Right atrium auricular region (tissue), 2 donors: ENCODE measurements at regions not wholly inside any gene's neighbourhood (a gene's known extent, or its start where the extent isn't known, plus 50 kb on each side); places are given as distances from the start of the nearest gene placed in this dataset.
A peak's percentile ranks its signal among the peaks of the same experiment; 100 is the strongest.

Experiments
- DNase-seq: peaks from one replicate; pipeline ENCODE4 v3.0.0-alpha.2; 2019; ENCODE audit warnings: low spot score
- H3K27ac ChIP-seq, 2 donors: fragments of 200-600 bp; sonication (generic); 1 replicate in 1 of 2; 2 replicates in 1 of 2; pipeline ENCODE4 v1.5.1; 2016 to 2019
- H3K27me3 ChIP-seq, 2 donors: fragments of 200-600 bp; sonication (generic); one replicate each; pipeline versions ENCODE4 v1.5.1 to v1.6.0; 2017 to 2019
- H3K36me3 ChIP-seq: fragments of 200-600 bp; sonication (generic); one replicate; pipeline ENCODE4 v1.5.1; 2016
- H3K4me1 ChIP-seq, 2 donors: fragments of 200-600 bp; sonication (generic); one replicate each; pipeline versions ENCODE4 v1.5.1 to v1.6.0; 2017 to 2019
- H3K4me3 ChIP-seq, 2 donors: fragments of 200-600 bp; sonication (generic); 1 replicate in 1 of 2; 2 replicates in 1 of 2; pipeline ENCODE4 v1.5.1; 2017 to 2019; ENCODE audit warnings: mild to moderate bottlenecking in 1 of 2, moderate library complexity in 1 of 2
- H3K9me3 ChIP-seq, 2 donors: fragments of 200-600 bp; sonication (generic); one replicate each; pipeline ENCODE4 v1.5.1; 2019
- CTCF ChIP-seq, 2 donors: fragments of 200-600 bp; sonication (generic); IDR thresholded peaks; one replicate each; pipeline ENCODE4 v1.5.1; 2019; ENCODE audit warnings: antibody characterized with exemption in 2 of 2

GRCh38 chr13:50129081-50129705 is 113.9 kb downstream of the KCNRG start:
- no peaks in the 10 kb centered on the region for H3K9me3 ChIP-seq
- H3K36me3 ChIP-seq = no peaks in the 10 kb centered on the region
- DNase-seq = no peak
- H3K27me3 ChIP-seq = peaks cover 13 to 19% of the 10 kb centered on the region in 2 donors
- H3K4me3 ChIP-seq = peak overlapping the region; percentile 24 to 53
- H3K4me1 ChIP-seq = peaks cover 0 to 46% of the 10 kb centered on the region in 2 donors
- peak overlapping the region; percentile 61 to 65 for H3K27ac ChIP-seq
- no peak for TF ChIP-seq CTCF (IDR thresholded peaks at IDR 0.05)

- DNase-seq = no peak
- no peak for TF ChIP-seq CTCF (IDR thresholded peaks at IDR 0.05)
- Histone ChIP-seq H3K4me3 (peak overlapping the region; percentile 24 to 53), H3K4me1 (peaks cover 0 to 46% of the 10 kb centered on the region in 2 donors), H3K36me3 (no peaks in the 10 kb centered on the region), H3K9me3 (no peaks in the 10 kb centered on the region), H3K27ac (peak overlapping the region; percentile 61 to 65), H3K27me3 (peaks cover 13 to 19% of the 10 kb centered on the region in 2 donors)
Observed at GRCh38 chr13:50129706-50130122, 114.5 kb downstream of the KCNRG start.

DNA sequence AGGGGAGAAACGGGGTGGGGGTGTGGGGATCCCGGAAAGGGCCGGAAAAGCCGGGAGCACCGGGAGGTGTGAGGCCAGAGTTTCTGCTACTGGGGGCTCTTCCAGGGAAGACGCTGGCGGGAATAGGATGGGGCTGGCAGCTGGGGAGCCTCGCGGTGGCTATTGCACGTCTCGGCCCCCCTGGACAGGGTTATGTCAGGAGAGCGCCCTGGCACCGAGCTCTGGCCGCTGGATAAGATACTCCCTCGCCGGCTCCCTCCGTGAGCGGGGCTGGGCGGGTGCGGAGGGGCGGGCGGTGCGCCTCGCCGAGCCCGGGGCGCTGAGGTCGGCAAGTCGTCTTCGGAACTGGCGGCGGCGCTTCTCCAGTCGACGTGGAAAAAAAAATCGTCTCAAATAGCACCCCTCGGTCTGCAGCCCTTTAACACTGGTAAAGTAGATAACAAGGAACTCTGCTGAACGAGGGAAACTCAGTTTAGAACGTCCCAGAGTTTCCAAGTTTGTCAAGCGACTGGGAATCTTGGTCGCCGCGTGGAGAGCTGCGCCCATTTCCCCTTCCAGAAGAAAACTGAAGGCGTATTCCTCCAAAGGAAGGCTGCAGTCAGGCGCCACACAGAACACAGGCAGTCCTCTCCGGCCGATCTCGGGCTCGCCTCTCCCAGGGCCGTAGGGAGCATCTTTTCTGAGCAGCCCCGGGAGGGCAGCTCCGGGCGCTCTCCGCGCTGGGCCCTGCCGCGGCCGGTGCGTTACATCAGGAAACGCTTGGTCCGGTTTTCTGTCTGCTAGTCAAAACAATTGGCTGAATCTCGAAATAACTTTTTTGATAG is 115.1 kb downstream of the KCNRG start:
- Histone ChIP-seq H3K4me1 (peaks cover 0 to 46% of the 10 kb centered on the region in 2 donors), H3K27me3 (peaks cover 13 to 19% of the 10 kb centered on the region in 2 donors)
- TF ChIP-seq CTCF (IDR thresholded peaks at IDR 0.05) = no peak

GRCh38 chr13:50131920-50132903 is 117.0 kb downstream of the KCNRG start:
- peaks cover 0 to 32% of the 10 kb centered on the region in 2 donors for H3K4me1 ChIP-seq
- no peak overlapping the region for H3K27ac ChIP-seq
- no peak for DNase-seq
- H3K4me3 ChIP-seq = no peak overlapping the region
- H3K36me3 ChIP-seq = no peaks in the 10 kb centered on the region
- H3K9me3 ChIP-seq = no peaks in the 10 kb centered on the region
- TF ChIP-seq CTCF (IDR thresholded peaks at IDR 0.05) = no peak
- peaks cover 13 to 19% of the 10 kb centered on the region in 2 donors for H3K27me3 ChIP-seq

More for the DNA sequence above, 115.1 kb downstream of the KCNRG start:
- DNase-seq = no peak
- Histone ChIP-seq H3K36me3 (no peaks in the 10 kb centered on the region), H3K9me3 (no peaks in the 10 kb centered on the region), H3K27ac (peak overlapping the region; percentile 61 to 65), H3K4me3 (peak overlapping the region; percentile 24 to 53)

- no peak overlapping the region for H3K4me3 ChIP-seq
- peaks cover 0 to 27% of the 10 kb centered on the region in 2 donors for H3K4me1 ChIP-seq
- TF ChIP-seq CTCF (IDR thresholded peaks at IDR 0.05) = no peak
- no peaks in the 10 kb centered on the region for H3K9me3 ChIP-seq
- H3K27ac ChIP-seq = no peak overlapping the region
- peaks cover 13 to 19% of the 10 kb centered on the region in 2 donors for H3K27me3 ChIP-seq
- H3K36me3 ChIP-seq = no peaks in the 10 kb centered on the region
- DNase-seq = no peak
Observed at GRCh38 chr13:50132904-50133357, 117.7 kb downstream of the KCNRG start.
